Liver (tissue), 8 donors: ENCODE measurements at regions not wholly inside any gene's neighbourhood (a gene's known extent, or its start where the extent isn't known, plus 50 kb on each side); places are given as distances from the start of the nearest gene placed in this dataset.

Experiments used
- DNase-seq: peaks from one replicate; pipeline ENCODE4 v3.0.0-alpha.2; 2017; ENCODE audit warnings: low spot score
- H3K27ac ChIP-seq, 2 donors: one replicate each; pipeline ENCODE4 v1.7.0; 2013; ENCODE audit warnings: inconsistent platforms in 2 of 2, low read length in 2 of 2, control low read depth in 1 of 2, low read depth in 1 of 2, mild to moderate bottlenecking in 1 of 2
- H3K27me3 ChIP-seq, 4 donors: one replicate each; pipeline versions ENCODE4 v1.6.1 to v1.7.0; 2013; ENCODE audit warnings: low read length in 3 of 4, inconsistent platforms in 1 of 4, mild to moderate bottlenecking in 1 of 4, moderate library complexity in 1 of 4; ENCODE audit not compliant: control insufficient read depth in 4 of 4, insufficient read depth in 4 of 4
- H3K36me3 ChIP-seq, 4 donors: one replicate each; pipeline versions ENCODE4 v1.6.1 to v1.7.0; 2013; ENCODE audit warnings: low read length in 3 of 4, mild to moderate bottlenecking in 3 of 4, low read depth in 1 of 4, moderate library complexity in 1 of 4; ENCODE audit not compliant: control insufficient read depth in 4 of 4, insufficient read depth in 3 of 4
- H3K4me1 ChIP-seq, 4 donors: one replicate each; pipeline versions ENCODE4 v1.6.1 to v1.7.0; 2013; ENCODE audit warnings: low read length in 3 of 4, mild to moderate bottlenecking in 3 of 4, moderate library complexity in 1 of 4; ENCODE audit not compliant: control insufficient read depth in 4 of 4, insufficient read depth in 4 of 4
- H3K4me3 ChIP-seq, 3 donors: one replicate each; pipeline versions ENCODE4 v1.6.1 to v1.7.0; 2013; ENCODE audit warnings: low read length in 3 of 3, control low read depth in 1 of 3, low read depth in 1 of 3, mild to moderate bottlenecking in 1 of 3
- H3K9ac ChIP-seq, 2 donors: one replicate each; pipeline ENCODE4 v1.7.0; 2013; ENCODE audit warnings: low read length in 2 of 2, mild to moderate bottlenecking in 2 of 2, moderate library complexity in 2 of 2, control low read depth in 1 of 2, low read depth in 1 of 2
- H3K9me3 ChIP-seq, 4 donors: one replicate each; pipeline versions ENCODE4 v1.6.1 to v1.7.0; 2013; ENCODE audit warnings: low read length in 3 of 4; ENCODE audit not compliant: control insufficient read depth in 4 of 4
- ATF3 ChIP-seq: IDR thresholded peaks from 2 replicates; pipeline ENCODE4 v1.6.1; 2016; ENCODE audit warnings: antibody characterized with exemption
- CTCF ChIP-seq: fragments of 150-350 bp; IDR thresholded peaks from 2 replicates; pipeline ENCODE4 v1.5.1; 2017; ENCODE audit warnings: improper control_type of control experiment, low read depth, low read length; ENCODE audit not compliant: missing input control
- EGR1 ChIP-seq, 2 donors: IDR thresholded peaks; 2 replicates each; pipeline ENCODE4 v1.6.1; 2016 to 2018; ENCODE audit warnings: antibody characterized with exemption in 2 of 2, low read depth in 2 of 2
- FOXA1 ChIP-seq: IDR thresholded peaks from 2 replicates; pipeline ENCODE4 v1.6.1; 2016; ENCODE audit warnings: antibody characterized with exemption
- FOXA2 ChIP-seq: IDR thresholded peaks from 2 replicates; pipeline ENCODE4 v1.6.1; 2016; ENCODE audit warnings: antibody characterized with exemption
- GABPA ChIP-seq, 2 donors: IDR thresholded peaks in 1 of 2; conservative IDR thresholded peaks in 1 of 2; 2 replicates each; pipeline ENCODE4 v1.6.1; 2016; ENCODE audit warnings: antibody characterized with exemption in 2 of 2, mild to moderate bottlenecking in 1 of 2, moderate library complexity in 1 of 2
- HNF4A ChIP-seq, 2 donors: conservative IDR thresholded peaks; 2 replicates each; pipeline ENCODE4 v1.6.1; 2016; ENCODE audit warnings: antibody characterized with exemption in 2 of 2, mild to moderate bottlenecking in 2 of 2
- HNF4G ChIP-seq: IDR thresholded peaks from 2 replicates; pipeline ENCODE4 v1.6.1; 2016; ENCODE audit warnings: antibody characterized with exemption
- JUND ChIP-seq, 2 donors: IDR thresholded peaks; 2 replicates each; pipeline ENCODE4 v1.6.1; 2016; ENCODE audit warnings: antibody characterized with exemption in 2 of 2
- MAX ChIP-seq: IDR thresholded peaks from 2 replicates; pipeline ENCODE4 v1.6.1; 2016; ENCODE audit warnings: antibody characterized with exemption
- NR2F2 ChIP-seq: IDR thresholded peaks from 2 replicates; pipeline ENCODE4 v1.6.1; 2016; ENCODE audit warnings: antibody characterized with exemption
- RAD21 ChIP-seq, 2 donors: IDR thresholded peaks; 2 replicates each; pipeline ENCODE4 v1.6.1; 2016; ENCODE audit warnings: antibody characterized with exemption in 2 of 2, mild to moderate bottlenecking in 2 of 2
- REST ChIP-seq: IDR thresholded peaks from 2 replicates; pipeline ENCODE4 v1.6.1; 2016; ENCODE audit warnings: antibody characterized with exemption, mild to moderate bottlenecking
- RXRA ChIP-seq, 2 donors: IDR thresholded peaks; 2 replicates each; pipeline ENCODE4 v1.6.1; 2017 to 2018; ENCODE audit warnings: antibody characterized with exemption in 2 of 2, mild to moderate bottlenecking in 1 of 2
- SP1 ChIP-seq: IDR thresholded peaks from 2 replicates; pipeline ENCODE4 v1.6.1; 2018; ENCODE audit warnings: antibody characterized with exemption, mild to moderate bottlenecking
- TAF1 ChIP-seq: conservative IDR thresholded peaks from 2 replicates; pipeline ENCODE4 v1.6.1; 2016; ENCODE audit warnings: antibody characterized with exemption, mild to moderate bottlenecking
- YY1 ChIP-seq: IDR thresholded peaks from 2 replicates; pipeline ENCODE4 v1.6.1; 2016; ENCODE audit warnings: antibody characterized with exemption, mild to moderate bottlenecking
- ZBTB33 ChIP-seq: IDR thresholded peaks from 2 replicates; pipeline ENCODE4 v1.6.1; 2016; ENCODE audit warnings: antibody characterized with exemption
- WGBS: extraction: QIAGEN DNeasy Blood & Tissue Kit; methylation state at CpG from one replicate; pipeline ENCODE4 v1.1.7; 2013; 5-methylcytosine and 5-hydroxymethylcytosine counted together
- donor health status: healthy.
- donor health status: healthy.
- donor health status: healthy.
- donor health status: healthy.
- donor health status: healthy.

GRCh38 chr15:70308735-70309434, 211.2 kb upstream of the TLE3 start (continued):
- no peak for TF ChIP-seq GABPA (IDR thresholded peaks at IDR 0.05 in 1 of 2, conservative IDR thresholded peaks at IDR 0.05 in 1 of 2)
- TF ChIP-seq TAF1, result no peak

GRCh38 chr15:70308011-70308734, 210.5 kb upstream of the TLE3 start:
- no peaks in the 10 kb centered on the region for H3K27me3 ChIP-seq
- H3K4me3 ChIP-seq, result no peak overlapping the region
- no peak overlapping the region for H3K27ac ChIP-seq
- H3K4me1 ChIP-seq, result no peaks in the 10 kb centered on the region
- no peaks in the 10 kb centered on the region for H3K36me3 ChIP-seq
- no peak for DNase-seq
- no peak for TF ChIP-seq YY1
- no peak for TF ChIP-seq ATF3
- TF ChIP-seq RXRA (IDR thresholded peaks at IDR 0.05), result no peak
- TF ChIP-seq CTCF, result no peak
- TF ChIP-seq TAF1, result no peak
- TF ChIP-seq REST, result no peak
- no peak for TF ChIP-seq JUND (IDR thresholded peaks at IDR 0.05)
- TF ChIP-seq EGR1 (IDR thresholded peaks at IDR 0.05; ENCODE audit: low read depth in 2 of 2), result no peak
- TF ChIP-seq SP1, result no peak
- no peak for TF ChIP-seq ZBTB33
- TF ChIP-seq RAD21 (IDR thresholded peaks at IDR 0.05), result no peak
- no peak for TF ChIP-seq NR2F2
- TF ChIP-seq MAX, result no peak
- no peak for TF ChIP-seq FOXA2
- TF ChIP-seq HNF4A (conservative IDR thresholded peaks at IDR 0.05), result no peak
- no peak for TF ChIP-seq GABPA (IDR thresholded peaks at IDR 0.05 in 1 of 2, conservative IDR thresholded peaks at IDR 0.05 in 1 of 2)
- no peak for TF ChIP-seq FOXA1
- TF ChIP-seq HNF4G, result no peak
- H3K9me3 ChIP-seq, result peaks cover 0 to 6% (median 3%) of the 10 kb centered on the region in 4 donors
- 53% methylated on average over 4 of the region's 4 CpGs for WGBS
- no peak overlapping the region for H3K9ac ChIP-seq
